Retina (tissue), 1 donor: ENCODE measurements at regions not wholly inside any gene's neighbourhood (a gene's known extent, or its start where the extent isn't known, plus 50 kb on each side); places are given as distances from the start of the nearest gene placed in this dataset.

Experiments used
- DNase-seq: peaks from one replicate; pipeline ENCODE4 v3.0.0-alpha.2; 2016

DNA sequence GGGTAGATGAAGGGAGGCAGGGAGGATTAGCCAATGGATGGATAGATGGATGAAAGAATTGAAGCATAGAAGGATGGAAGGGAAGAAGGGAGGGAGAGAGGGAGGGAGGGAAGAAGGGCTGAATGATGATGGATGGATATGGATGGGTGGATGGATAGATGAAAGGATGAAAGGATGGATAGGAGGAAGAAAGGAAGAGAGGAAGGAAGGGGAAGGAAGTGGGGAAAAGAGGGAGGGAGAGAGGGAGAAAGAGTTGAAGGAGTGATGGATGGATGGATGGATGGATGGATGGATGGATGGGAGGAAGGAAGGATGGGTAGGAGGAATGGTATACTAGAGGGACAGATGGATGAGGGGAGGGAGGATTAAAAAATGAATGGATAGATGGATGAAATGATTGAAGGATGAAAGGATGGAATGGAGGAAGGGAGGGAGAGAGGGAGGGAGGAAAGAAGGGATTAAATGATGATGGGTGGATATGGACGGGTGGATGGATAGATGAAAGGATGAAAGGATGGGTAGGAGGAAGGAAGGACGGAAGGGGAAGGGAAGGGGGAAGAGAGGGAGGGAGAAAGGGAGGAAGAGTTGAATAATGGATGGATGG is 145.9 kb downstream of the MN1 start:
- no peak for DNase-seq

DNA sequence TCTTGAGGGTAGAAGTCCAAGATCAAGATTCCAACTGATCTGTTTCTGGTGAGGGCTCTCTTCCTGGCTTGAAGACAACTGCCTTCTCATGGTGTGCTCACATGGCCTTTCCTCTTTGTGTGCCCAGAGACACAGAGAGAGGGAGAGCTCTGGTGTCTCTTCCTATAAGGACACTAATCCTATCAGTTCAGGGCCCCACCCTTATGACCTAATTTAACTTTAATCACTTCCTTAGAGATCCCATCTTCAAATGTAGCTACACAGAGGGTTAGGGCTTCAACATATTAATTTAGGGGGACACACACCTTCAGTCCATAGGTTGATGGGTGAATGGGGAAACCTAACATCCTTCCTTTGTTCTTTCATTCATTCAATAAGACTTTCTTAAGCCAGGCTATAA is 144.6 kb downstream of the MN1 start:
- DNase-seq = no peak

DNA sequence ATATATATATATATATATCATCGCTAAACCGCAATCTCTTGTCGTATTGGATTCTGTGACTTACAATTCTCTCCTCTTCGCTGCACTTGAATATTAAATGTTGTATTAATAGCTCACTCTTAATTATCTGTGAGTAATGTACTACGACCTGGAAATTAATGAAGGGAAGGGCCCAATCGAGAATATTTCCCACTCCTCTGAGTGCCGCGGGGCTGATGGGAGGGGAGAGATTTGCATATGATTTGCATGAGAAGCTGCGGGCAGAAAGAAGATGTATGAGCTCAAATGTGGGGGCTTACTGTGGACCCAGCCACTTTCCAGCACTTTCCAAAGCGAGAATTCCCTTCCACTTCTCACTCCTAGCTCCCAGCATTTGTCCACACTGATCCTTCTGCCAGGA is 141.2 kb downstream of the MN1 start:
- DNase-seq = no peak

DNA sequence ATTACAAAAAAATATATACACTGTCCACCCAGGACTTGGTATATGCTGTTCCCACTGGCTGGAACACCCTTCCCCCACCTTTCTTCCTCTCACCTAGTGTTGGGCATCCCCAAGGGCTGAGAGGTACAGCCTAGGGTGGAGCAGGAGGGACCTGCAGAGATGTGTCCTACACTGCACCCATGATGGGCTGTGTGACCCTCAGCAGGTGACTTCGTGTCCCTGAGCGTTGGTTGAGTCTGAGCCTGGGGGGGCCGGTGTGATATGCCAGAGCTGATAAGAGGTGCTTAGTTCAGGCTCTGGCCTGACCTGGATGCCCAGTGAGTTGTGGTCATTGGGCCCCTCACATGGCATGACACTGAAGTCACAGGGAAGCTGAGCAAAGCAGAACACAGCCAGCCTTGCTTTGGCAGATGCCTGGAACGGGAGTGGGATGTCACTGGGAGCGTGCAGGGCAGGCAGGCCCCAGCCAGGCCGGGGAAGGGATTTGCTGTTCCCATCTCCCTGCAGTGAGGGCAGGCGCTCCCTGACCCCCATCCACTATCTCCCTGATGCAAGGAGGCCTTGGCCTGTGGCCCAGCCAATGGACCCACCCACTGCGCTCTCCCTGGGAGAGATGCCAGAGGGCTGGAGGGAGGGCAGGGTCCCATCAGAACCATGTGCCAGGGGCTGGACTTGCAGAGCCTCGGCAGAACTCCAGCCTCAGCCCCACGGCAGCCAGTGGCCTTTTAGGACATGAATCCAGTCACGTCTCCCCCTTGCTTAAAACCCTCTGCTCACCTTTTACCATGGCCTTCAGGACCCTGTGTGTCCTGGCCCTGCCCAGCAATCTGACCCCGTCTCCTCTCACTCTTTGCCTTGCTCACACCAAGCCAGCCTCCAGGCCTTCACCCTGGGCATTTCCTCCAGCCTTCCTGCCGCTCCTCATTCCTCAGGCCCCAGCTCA is 138.9 kb downstream of the MN1 start:
- no peak for DNase-seq

DNA sequence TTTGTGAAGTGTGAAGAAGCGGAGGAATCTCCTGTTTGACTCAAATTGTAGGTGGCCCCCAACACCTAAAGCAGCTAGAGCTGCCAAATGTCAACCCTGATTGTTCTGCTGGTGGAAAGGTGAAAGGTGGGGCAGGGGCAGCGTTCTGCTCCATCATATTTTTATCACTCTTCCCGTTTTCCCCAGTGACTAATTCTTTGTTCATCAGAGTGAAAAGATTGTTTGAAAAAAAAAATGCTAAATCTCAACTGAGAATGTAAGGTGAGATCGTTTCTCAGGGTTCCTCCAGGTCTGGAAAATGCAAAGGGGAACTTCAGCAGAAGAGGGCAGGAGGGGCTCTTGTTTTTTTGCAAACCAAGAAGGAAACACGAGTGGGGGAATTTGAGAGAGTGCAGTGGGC is 137.7 kb downstream of the MN1 start:
- no peak for DNase-seq

DNA sequence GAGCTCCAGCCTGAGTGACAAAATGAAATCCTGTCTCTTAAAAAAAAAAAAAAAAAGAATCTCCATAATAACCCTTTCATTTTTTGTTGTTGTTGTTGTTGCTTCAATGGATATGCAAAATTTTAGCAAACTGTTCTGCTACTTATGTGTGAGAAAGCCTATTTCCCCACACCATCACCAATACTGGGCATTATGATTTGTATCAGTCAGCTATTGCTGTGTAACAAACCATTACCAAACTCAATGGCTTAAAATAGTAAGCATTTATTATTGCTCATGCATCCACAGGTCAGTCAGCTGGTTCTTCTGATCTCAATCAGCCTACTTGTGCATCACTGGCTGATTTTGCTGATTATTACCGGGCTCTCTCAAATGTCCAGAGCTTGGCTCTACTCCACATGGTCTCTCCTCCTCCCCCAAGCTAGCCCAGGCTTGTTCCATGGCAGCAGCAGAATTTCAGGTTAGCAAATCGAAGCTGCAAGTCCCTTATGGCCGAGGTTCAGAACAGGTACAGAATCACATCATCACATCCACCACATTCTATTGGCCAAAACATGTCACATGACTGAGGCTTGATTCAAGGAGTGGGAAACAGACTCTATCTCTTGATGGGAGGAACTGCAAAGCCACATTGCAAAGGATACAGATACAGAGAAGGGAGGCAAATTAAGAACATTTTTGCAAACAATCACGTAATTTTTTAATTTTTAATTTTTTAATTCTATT is 135.1 kb downstream of the MN1 start:
- no peak for DNase-seq

DNA sequence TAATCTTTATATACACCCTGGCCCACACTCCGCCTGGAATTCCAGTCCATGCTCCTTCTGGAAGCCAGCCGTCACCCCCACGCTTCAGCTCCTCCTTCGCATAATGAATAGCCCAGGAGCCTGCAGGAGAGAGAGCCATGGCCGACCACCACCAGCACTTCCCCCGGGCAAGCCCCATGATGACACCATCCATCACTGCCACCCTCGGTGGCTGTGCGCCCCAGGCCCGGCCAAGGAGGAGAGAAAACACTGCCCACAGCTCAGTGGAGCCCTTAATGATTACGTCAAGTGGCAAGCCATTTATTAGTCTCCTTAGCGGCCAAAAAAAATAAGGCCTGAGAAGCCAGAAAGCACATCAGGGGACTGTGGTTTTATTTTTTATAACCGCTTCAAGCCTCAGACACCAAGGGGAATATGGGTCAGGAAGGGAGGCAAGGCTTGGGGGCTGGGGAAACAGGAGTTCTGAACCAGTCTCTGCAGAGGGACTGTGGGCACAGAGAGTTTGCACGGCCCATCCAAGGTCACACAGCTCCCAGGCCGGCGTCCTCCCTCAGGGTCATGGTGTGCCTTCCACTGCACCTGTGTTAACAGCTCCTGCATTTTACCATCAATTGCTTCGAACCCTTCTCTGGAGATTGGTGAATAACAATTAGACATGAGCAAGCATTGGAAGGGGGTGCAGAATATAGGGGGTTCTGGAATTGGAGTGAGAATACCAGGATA is 134.3 kb downstream of the MN1 start:
- peak; percentile 63 for DNase-seq

DNA sequence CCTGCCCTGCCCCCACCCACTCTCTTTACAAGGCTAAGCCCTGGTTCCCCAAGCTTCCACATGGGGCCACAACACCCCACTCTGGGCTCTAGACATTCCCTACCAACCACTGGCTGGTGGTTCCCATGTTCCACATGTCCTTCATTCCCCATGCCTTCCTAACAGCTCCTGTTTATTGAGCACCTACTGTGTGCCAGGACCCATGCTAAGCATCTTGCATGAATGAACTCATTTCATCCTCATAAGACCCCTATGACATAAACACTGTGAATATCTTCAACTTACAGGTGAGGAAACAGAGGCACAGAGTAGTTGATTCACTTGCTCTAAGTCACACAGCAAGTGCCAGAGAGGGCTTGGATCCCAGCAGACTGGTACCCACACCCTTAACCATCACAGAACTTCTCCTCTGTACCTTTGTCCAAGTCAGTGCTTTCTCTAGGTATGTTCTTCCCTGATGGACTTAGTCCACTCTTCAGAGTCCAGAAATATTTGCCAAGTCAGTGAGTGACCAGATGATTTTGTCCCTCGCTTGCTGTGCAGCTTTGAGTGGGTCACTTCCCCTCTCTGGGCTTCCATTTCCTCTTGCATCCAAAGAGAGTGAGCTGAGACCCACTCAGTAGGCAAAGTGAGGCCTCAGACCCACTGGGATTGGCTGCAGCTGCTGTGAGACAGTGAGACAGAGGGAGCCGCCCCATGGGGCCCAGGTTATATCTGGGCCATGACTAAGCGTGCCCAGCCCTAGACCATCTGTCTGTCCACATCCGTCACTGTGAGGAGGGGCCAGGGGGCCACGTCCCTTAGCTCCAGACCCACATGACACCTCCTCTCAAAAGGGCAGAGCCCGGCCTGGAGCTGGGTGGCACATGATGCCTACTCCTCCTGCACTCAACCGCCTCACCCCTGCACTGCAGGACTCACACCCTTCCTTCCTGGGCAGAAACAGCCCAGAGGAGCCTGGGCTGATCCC is 132.4 kb downstream of the MN1 start:
- DNase-seq = peak; percentile 77

DNA sequence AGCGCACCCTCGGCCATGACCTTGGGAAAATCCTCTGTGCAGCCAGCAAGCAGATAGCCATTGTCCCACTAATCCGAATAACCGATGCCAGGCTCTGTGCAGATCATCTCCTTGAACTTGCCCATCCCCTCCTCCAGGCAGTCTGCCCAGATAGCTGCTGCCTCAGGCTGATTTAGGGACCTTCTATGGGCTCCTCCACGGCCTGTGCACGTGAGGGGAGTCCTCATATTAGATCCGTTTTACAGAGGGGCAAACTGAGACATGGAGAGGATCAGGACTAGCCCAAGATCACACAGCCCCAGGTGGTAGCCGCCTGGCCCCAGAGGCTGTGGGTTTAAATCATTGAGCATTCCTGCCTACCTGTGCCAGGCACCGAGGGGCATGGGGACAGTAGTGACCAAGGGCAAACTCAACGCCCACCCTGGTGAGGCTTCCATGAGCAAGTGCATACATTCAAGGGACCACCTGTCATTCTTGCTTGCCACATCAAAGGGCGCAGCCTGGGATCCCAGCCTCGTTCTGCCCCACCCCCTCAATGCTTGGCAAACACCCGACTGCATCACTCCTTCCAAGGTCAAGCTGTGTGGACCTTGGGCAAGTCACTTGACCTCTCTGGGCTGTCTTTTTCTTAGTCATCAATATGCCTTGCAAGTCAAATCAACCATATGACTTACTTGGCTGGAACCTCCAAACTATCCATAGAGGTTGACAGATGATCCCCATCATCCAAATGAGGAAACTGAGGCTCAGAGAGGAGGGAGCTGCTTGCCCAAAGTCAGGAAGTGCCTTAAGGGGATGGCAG is 131.6 kb downstream of the MN1 start:
- DNase-seq = peak; percentile 63

DNA sequence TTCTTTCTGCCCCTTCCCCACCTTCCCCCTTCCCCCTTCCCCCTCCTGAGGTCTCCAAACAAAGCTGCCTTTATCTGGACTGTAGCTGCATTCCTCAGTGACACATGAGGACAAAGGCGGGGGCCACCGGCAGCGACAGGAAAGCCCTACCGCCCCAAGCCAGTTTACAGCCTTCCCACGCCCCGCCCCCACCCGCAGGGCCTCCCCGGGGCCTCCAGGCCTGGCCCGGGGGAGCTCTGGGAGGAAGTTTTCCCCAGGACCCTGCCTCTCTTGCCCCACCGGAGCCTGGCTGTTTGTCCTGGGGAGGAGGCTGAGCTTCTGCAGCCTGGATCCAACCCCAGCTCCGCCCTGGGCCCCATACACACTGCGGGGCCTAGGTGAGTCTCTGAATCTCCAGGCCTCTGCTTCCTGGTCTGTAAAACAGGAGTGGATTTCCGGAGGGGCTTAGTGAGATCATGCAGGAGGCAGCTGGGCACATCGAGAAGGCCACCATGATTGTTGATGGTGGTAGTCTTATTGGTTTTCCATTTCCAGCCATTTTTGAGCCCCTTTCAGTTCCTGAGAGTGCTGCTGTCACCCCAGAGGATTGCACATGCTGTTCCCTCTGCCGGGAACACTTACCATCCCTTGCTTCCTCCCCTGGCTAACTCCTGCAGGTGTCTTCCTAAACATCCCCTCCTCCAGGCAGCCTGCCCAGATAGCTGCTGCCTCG is 130.7 kb downstream of the MN1 start:
- DNase-seq = peak; percentile 82

DNA sequence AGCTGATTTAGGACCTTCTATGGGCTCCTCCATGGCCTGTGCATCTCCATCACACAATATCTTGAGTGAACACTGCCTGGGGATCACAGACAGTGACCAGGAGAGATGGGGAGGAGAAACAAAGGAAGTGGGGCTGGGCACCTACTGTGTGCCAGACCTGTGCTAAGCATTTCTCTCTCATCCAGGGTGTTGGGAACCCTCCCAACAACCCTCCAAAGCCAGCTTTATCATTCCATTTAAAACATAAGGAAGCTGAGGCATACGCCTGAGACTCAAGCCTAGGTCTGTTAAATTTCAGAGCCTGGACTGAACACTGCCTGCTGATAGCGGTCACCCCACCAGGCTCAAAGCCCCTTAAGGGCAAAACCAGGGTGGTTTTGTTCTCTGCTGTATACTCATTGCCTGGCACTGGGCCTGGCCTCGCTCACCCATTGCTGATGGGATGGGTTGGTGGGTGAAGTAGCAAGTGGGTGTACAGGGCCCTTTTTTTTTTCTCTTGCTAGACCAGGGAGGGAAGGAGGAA is 130.1 kb downstream of the MN1 start:
- DNase-seq = no peak

DNA sequence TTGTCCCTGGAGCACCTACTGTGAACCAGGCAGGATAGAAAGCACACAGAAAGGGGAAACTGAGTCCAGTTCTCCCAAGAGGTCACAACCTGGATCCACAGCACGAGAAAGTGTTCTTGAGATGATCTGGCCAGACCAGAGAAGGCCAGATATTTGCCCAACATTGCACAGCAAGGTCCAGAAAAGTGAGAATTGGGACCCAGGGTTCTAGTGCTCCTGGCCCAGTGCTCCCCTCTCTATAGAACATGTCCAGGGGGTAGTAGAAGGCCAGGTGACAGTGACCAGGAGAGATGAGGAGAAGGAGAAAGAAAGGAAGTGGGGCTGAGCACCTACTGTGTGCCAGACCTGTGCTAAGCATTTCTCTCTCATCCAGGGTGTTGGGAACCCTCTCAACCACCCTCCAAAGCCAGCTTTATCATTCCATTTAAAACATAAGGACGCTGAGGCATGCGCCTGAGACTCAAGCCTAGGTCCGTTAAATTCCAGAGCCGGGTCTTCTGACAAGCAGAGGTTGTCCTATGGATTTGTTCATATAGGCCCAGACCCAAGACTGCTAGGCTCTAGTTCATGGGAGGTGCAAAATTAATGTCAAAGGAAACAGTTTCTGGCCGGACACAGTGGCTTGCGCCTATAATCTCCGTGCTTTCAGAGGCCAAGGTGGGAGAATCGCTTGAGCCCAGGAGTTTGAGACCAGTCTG is 128.7 kb downstream of the MN1 start:
- DNase-seq = no peak

DNA sequence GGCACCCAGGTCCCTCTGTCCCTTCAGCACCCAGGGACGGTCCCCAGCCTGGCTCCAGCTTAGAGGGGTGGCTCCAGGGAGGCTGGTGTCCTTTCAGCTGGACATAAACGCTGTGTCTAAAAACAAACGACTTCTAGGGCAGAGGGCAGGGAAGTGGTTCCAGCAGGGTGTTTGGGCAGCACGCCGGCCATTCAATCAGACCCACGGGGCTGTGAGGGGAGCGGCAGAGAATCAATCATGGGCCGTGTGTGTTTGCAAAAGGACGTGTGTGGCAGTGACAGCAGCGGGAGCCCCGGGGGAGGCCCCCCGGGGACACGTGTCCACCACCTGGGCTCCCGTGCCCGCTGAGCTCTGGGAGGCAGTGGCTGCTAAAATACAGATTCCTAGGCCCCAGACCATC is 127.7 kb downstream of the MN1 start:
- peak; percentile 43 for DNase-seq

DNA sequence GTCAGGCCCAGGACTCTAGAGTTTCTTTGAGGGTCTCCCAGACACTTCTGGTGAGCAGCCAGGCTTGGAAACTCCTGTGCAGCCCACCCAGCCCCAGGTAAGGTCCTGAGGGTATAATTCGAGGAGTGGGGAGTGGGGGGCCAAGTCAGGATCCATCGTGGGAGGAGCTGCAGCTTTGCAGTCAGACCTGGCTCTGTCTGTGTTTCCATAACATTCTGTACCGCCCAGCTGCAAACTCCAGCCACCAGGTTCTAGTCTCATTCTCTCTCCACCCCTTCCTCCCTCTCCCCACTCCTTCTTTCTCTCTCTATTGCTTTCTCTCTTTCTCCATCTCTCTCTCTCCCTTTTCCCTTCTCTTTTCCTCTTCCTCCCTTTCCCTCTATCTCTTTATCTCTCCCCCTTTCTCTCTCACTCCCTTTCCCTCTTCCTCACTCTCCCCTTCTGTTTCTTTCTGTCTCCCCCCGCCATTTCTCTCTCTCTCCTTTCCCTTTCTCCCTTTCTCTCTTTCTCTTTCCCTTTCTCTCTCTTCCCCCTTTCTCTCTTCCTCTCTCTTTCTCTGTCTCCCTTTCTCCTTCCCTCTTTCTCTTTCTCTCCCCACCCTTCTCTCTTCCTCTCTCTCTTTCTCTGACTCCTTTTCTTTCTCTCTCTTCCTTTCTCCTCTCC is 127.2 kb downstream of the MN1 start:
- no peak for DNase-seq

DNA sequence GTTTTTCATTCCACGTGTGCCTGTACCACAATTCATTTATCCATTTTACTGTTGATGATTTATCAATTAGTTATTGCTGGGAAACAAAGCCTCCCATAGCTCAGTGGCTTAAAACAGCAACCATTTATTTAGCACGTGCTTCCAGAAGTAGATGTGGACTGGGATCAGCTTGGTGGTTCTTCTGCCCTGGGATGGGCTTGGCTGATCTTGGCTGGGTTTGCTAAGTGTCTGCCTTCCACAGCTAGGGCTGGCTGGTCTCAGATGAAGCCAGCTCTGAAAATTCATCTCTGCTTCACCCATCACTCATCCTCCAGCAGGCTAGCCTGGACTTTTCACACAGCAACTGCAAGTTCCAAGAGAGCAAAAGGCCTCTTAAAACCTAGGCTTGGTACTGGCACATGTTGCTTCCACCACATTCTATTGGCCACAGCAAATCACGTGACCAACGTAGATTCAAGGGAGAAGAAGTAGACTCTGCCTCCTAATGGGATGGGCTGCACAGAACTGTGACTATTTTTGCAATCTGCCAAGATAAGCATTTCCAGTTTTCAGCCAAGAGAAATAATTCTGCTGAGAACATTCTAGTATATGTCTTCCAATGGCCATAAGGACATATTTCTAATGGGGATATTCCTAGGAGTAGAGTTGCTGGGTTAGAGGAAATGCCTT is 124.9 kb downstream of the MN1 start:
- no peak for DNase-seq

DNA sequence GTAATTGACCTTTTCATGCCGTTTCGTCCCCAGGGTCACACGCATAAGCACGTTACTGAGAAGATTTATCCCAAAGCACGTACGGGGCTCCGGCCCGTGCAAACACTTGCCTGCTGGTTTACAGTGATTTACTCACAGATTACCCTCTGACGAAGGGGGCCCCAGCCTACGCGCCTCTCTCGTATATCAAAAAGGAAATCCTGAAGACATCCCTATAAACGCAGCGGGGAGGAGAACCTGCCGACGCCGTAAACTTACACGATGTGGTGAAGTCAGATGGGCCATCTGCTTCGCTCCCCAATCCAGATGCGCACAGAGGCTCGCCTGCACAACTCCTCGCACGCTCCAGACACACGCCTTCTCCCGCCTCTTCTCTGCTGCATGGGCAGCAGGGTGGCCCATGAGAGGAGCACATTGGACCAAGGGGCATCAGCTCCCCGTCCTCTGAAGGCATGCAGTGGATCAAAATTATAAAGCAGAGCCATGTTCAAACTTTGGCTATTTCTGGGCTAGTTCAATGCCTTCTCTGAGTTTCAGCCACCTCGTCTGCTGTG is 123.6 kb downstream of the MN1 start:
- DNase-seq = no peak

DNA sequence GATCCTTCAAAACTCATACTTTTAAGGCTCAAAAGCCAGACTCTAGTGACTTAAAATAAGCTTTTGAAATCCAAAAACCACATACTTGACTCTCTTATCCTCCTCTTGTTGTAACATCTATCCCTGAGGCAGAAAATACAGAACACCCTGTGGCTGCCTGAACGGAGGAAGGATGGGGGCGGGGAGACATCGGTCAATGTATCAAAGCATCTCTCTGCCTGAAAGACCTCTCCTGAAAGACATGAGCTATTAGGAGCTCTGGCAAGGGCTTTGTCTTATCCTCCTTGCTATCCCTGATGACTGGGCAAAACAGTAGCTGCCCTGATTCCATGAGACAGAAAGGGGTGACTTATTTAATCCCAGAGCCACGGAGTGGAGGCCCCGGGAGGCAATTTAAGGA is 122.4 kb downstream of the MN1 start:
- DNase-seq = no peak
